CD8-positive, alpha-beta memory T cell (primary cell): ENCODE measurements at regions not wholly inside any gene's neighbourhood (a gene's known extent, or its start where the extent isn't known, plus 50 kb on each side); places are given as distances from the start of the nearest gene placed in this dataset.
"Not testable (repeated sequence)": the region's sequence is repeated elsewhere in the genome, so short reads cannot be mapped to it uniquely, and the experiment has no call there.

Source experiments
- CTCF ChIA-PET: fragments of 350-600 bp; sonication (Branson Sonifier 250); formaldehyde crosslinking; loops from one replicate; lab custom pipeline; 2021; ENCODE audit warnings: antibody characterized with exemption; lab: Charles Lee
- POLR2A ChIA-PET: fragments of 350-600 bp; sonication (Branson Sonifier 250); formaldehyde crosslinking; loops from one replicate; lab custom pipeline; 2021; ENCODE audit warnings: antibody characterized with exemption; lab: Charles Lee
- DNase-seq, 5 donors: peaks; one replicate each; pipeline versions ENCODE4 v3.0.0 to v3.0.0-alpha.2; 2020 to 2022; ENCODE audit warnings: mixed read lengths in 1 of 5
- H3K27ac ChIP-seq: one replicate; pipeline ENCODE4 v1.7.0; 2013; ENCODE audit warnings: low read depth, mild to moderate bottlenecking, low read length, moderate library complexity
- H3K27me3 ChIP-seq: 2 replicates; pipeline ENCODE4 v1.7.0; 2013; ENCODE audit warnings: low read length, mild to moderate bottlenecking; ENCODE audit not compliant: insufficient read depth, poor library complexity, severe bottlenecking
- H3K36me3 ChIP-seq: 2 replicates; pipeline ENCODE4 v1.7.0; 2013; ENCODE audit warnings: mild to moderate bottlenecking, low read length, moderate library complexity; ENCODE audit not compliant: insufficient read depth
- H3K4me1 ChIP-seq: 2 replicates; pipeline ENCODE4 v1.7.0; 2013; ENCODE audit warnings: mild to moderate bottlenecking, low read length, moderate library complexity; ENCODE audit not compliant: insufficient read depth
- H3K4me3 ChIP-seq: 2 replicates; pipeline ENCODE4 v1.7.0; 2013; ENCODE audit warnings: mild to moderate bottlenecking, low read length
- H3K9me3 ChIP-seq: 2 replicates; pipeline ENCODE4 v1.7.0; 2013; ENCODE audit warnings: mild to moderate bottlenecking, low read length
- H3K27ac Mint-ChIP-seq, 8 donors: one replicate each; pipeline ENCODE4 v1.8.0; 2020 to 2021; ENCODE audit warnings: mixed read lengths in 8 of 8, mild to moderate bottlenecking in 6 of 8, inconsistent platforms in 3 of 8, moderate library complexity in 3 of 8
- H3K27me3 Mint-ChIP-seq, 2 donors: one replicate each; pipeline ENCODE4 v1.8.0; 2020 to 2021; ENCODE audit warnings: mixed read lengths in 2 of 2, mild to moderate bottlenecking in 1 of 2, moderate library complexity in 1 of 2
- H3K36me3 Mint-ChIP-seq, 3 donors: one replicate each; pipeline ENCODE4 v1.8.0; 2020 to 2021; ENCODE audit warnings: mixed read lengths in 3 of 3, inconsistent platforms in 1 of 3, mild to moderate bottlenecking in 1 of 3
- H3K4me1 Mint-ChIP-seq, 3 donors: one replicate each; pipeline ENCODE4 v1.8.0; 2020 to 2021; ENCODE audit warnings: mixed read lengths in 3 of 3, inconsistent platforms in 1 of 3, mild to moderate bottlenecking in 1 of 3
- H3K4me3 Mint-ChIP-seq, 7 donors: one replicate each; pipeline ENCODE4 v1.8.0; 2020 to 2021; ENCODE audit warnings: mixed read lengths in 7 of 7, mild to moderate bottlenecking in 6 of 7, moderate library complexity in 4 of 7, inconsistent platforms in 2 of 7
- H3K9me3 Mint-ChIP-seq, 5 donors: one replicate each; pipeline ENCODE4 v1.8.0; 2020 to 2022; ENCODE audit warnings: mixed read lengths in 5 of 5, mild to moderate bottlenecking in 3 of 5, moderate library complexity in 2 of 5, inconsistent platforms in 1 of 5

DNA sequence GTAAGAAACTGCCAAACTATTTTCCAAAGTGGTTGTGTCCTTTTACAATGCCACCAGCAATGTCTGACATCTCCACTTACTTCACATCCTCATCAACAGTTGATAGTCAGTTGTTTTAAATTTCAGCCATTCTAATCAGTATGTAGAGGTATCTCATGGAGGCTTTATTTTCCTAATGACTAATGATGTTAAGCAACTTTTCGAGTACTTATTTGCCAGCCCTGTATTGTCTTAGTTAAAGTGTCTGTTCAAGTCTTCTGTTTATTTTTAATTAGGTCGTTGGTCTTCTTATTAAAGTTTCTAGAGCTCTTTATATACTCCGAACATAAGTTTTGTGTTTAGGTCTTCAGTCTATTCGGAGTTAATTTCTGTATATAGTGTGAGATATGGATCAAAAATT lies 54.9 kb upstream of the NBPF12 start:
- POLR2A ChIA-PET = not testable (repeated sequence)

DNA sequence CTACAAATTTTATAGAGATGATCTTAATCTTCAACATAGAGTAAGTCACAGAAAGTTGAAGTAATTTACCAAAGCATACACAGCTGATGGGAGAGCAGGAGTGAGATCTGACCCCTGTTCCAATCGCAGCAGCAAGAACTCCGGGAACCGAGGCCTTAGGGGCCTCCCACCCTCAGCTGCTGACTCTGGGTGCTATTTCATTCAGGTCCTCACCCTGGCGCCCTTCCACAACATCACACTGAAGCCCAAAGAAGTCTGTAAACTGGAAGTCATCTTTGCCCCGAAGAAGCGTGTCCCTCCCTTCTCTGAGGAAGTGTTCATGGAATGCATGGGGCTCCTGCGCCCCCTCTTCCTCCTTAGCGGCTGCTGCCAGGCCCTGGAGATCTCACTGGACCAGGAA lies 57.0 kb upstream of the NBPF12 start:
- CTCF ChIA-PET, H3K27me3 ChIP-seq, H3K9me3 Mint-ChIP-seq, H3K27ac Mint-ChIP-seq, POLR2A ChIA-PET, H3K36me3 Mint-ChIP-seq, H3K9me3 ChIP-seq, H3K4me3 Mint-ChIP-seq, H3K36me3 ChIP-seq, DNase-seq, H3K27ac ChIP-seq, H3K4me1 ChIP-seq, H3K4me3 ChIP-seq, H3K4me1 Mint-ChIP-seq, H3K27me3 Mint-ChIP-seq: not testable (repeated sequence)

More for the DNA sequence above, 54.9 kb upstream of the NBPF12 start:
- H3K4me3 ChIP-seq, H3K27ac ChIP-seq, H3K4me1 Mint-ChIP-seq, CTCF ChIA-PET, H3K9me3 ChIP-seq, H3K27me3 Mint-ChIP-seq, H3K4me3 Mint-ChIP-seq, H3K36me3 ChIP-seq, H3K36me3 Mint-ChIP-seq, H3K4me1 ChIP-seq, DNase-seq, H3K27me3 ChIP-seq, H3K27ac Mint-ChIP-seq, H3K9me3 Mint-ChIP-seq: not testable (repeated sequence)

DNA sequence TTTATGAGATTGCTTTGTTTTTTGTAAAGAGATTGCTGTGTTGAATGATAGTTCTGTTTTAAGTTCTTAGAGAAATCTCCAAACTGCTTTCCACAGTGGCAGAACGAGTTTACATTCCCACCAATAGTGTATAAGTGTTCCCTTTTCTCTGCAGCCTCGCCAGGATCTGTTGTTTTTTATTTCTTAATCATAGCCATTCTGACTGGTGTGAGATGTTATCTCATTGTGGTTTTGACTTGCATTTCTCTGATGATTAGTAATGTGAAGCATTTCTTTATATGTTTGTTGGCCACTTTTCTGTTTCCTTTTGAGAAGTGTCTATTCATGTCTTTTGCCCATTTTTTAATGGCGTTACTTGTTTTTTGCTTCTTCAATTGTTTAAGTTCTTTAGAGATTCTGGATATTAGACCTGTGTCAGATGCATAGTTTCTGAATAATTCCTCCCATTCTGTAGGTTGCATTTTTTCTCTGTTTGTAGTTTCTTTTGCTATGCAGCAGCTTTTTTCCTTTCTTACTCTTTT lies 74.3 kb upstream of the NBPF12 start:
- H3K36me3 ChIP-seq, H3K9me3 ChIP-seq, H3K36me3 Mint-ChIP-seq, POLR2A ChIA-PET, H3K27ac ChIP-seq, H3K4me3 ChIP-seq, H3K27me3 Mint-ChIP-seq, H3K9me3 Mint-ChIP-seq, H3K27ac Mint-ChIP-seq, CTCF ChIA-PET, DNase-seq, H3K4me1 ChIP-seq, H3K4me3 Mint-ChIP-seq, H3K4me1 Mint-ChIP-seq, H3K27me3 ChIP-seq: not testable (repeated sequence)

DNA sequence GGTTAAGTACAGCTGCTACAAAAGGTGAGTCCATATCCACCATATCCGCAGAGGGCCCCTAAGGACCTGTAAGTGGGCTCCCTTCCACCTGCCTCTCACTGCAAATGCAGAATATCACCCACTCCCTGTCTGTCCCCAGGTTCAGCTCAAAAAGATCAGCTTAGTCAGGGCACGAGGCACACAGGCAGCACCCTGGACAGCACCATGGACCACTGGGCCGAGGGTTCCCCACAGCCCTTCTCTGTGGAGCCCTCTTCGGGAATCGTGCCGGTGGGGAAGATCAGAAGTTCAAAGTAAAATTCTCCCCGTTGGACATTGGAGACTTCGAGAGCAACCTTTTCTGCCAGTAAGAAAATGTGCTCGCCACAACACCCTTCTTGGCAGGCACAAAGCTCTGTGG lies 85.0 kb upstream of the NBPF12 start:
- H3K9me3 ChIP-seq, CTCF ChIA-PET, H3K4me3 ChIP-seq, H3K4me3 Mint-ChIP-seq, H3K4me1 ChIP-seq, H3K36me3 Mint-ChIP-seq, H3K27me3 ChIP-seq, H3K9me3 Mint-ChIP-seq, H3K27ac ChIP-seq, H3K27me3 Mint-ChIP-seq, DNase-seq, H3K27ac Mint-ChIP-seq, H3K4me1 Mint-ChIP-seq, H3K36me3 ChIP-seq, POLR2A ChIA-PET: not testable (repeated sequence)

DNA sequence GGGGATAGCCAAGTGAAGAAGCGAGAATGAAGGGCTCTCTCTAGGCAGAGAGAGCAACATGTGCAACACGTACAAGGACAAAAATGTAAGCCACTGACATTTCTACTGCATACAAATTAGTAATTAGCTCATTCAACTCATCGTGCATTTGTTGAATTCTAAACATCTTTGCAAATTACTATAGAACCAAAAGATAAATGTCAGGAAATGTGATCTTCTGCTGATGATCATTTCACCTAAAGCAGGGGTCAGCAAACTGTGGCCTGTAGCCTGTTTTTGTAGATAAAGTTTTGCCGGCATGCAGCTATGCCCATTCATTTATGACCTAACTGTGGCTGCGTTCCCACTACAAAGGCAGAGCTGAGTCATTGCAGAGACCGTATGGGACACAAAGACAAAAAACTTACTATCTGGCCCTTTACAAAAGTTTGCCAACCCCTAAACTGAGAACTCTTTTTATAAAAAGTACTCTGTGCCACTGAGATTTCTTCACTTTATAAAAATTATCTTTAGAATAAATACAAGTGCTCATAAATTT lies 87.7 kb upstream of the NBPF12 start:
- H3K36me3 ChIP-seq, H3K27ac ChIP-seq, H3K27me3 ChIP-seq, H3K4me1 ChIP-seq, H3K9me3 Mint-ChIP-seq, H3K36me3 Mint-ChIP-seq, H3K4me1 Mint-ChIP-seq, H3K4me3 ChIP-seq, H3K27me3 Mint-ChIP-seq, H3K27ac Mint-ChIP-seq, CTCF ChIA-PET, DNase-seq, H3K4me3 Mint-ChIP-seq, H3K9me3 ChIP-seq, POLR2A ChIA-PET: not testable (repeated sequence)

DNA sequence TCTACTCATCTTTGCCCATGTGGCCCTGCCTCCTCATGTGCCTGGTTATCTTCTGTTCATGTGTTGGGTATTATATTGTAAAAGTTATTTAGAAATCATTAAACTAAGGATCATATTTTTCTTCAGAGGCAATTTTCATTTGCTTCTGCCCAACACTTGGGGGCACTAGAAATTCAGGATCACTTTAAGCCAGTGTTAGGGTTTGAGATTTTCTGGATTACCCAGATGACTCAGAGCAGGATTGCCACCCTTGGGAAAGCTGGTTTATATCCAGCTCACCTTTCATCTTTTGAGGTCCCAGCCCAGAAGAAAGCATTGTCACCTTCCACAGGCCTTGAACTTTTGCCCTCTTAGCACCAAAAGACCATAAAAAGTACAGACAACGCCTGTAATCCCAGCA lies 99.4 kb upstream of the NBPF12 start:
- H3K4me3 Mint-ChIP-seq, H3K36me3 ChIP-seq, H3K27ac Mint-ChIP-seq, H3K4me1 Mint-ChIP-seq, H3K27ac ChIP-seq, CTCF ChIA-PET, H3K27me3 Mint-ChIP-seq, DNase-seq, H3K9me3 Mint-ChIP-seq, H3K4me1 ChIP-seq, H3K9me3 ChIP-seq, H3K27me3 ChIP-seq, H3K4me3 ChIP-seq, POLR2A ChIA-PET, H3K36me3 Mint-ChIP-seq: not testable (repeated sequence)

DNA sequence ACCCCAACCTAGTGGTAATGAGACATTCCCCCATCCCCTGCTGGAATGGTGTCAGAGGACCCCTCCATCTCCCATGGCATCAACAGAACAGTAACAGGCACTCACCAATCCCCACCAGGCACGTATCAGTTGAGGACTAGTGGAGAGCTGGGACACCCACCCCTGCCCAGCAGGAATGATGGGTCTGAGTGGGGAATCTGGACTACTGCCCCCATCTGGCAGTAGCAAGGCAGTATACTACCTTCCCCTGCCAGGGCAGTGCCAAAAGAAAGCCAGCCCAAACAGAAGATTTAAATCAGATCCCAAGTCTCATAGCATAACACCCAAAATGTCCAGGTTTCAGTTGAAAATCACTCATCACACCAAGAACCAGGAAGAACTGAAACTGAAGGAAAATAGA lies 111.2 kb upstream of the NBPF12 start:
- H3K27ac Mint-ChIP-seq, H3K4me3 ChIP-seq, H3K4me1 ChIP-seq, H3K27me3 ChIP-seq, CTCF ChIA-PET, H3K36me3 ChIP-seq, H3K9me3 ChIP-seq, H3K4me3 Mint-ChIP-seq, H3K9me3 Mint-ChIP-seq, POLR2A ChIA-PET, H3K4me1 Mint-ChIP-seq, H3K27me3 Mint-ChIP-seq, DNase-seq, H3K27ac ChIP-seq, H3K36me3 Mint-ChIP-seq: not testable (repeated sequence)

DNA sequence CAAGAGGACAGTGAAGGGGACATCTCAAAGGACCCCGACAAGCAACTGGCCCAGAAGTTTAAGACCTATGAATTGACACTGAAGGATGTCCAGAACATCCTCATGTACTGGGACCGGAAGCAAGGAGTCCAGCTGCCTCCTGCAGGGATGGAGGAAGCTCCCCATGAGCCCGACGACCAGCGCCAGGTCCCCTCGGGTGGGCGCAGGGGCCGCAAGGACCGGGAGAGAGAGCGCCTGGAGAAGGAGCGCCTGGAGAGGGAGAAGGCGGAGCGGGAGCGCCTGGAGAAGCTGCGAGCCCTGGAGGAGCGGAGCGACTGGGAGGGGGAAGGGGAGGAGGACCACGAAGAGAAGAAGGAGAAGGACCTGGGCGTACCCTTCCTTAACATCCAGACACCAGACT lies 143.9 kb upstream of the NBPF12 start:
- H3K4me1 Mint-ChIP-seq, CTCF ChIA-PET, H3K9me3 Mint-ChIP-seq, H3K27ac Mint-ChIP-seq, H3K9me3 ChIP-seq, H3K4me3 ChIP-seq, H3K36me3 Mint-ChIP-seq, DNase-seq, POLR2A ChIA-PET, H3K27ac ChIP-seq, H3K36me3 ChIP-seq, H3K4me3 Mint-ChIP-seq, H3K27me3 Mint-ChIP-seq, H3K4me1 ChIP-seq, H3K27me3 ChIP-seq: not testable (repeated sequence)

DNA sequence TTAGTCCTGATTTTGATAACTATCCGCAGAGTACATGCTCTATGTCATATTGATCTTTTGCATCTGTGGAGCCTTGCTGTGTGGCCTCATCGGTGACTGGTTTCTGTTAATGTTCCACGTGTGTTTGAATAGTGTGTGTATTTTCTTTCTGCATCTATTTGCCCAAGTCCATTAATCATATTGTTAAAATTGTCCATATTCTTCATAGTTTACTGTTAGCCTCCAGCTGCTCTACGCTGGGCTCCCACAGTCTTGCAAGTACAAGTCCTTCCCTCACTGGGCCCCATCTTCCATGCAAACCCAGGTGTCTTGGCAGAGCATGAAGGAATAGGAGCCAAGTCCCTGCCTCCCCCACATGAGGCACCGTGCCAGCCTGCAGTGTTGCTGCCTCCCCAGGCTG lies 145.4 kb upstream of the NBPF12 start:
- H3K9me3 Mint-ChIP-seq, H3K36me3 Mint-ChIP-seq, H3K4me3 Mint-ChIP-seq, H3K4me1 Mint-ChIP-seq, H3K27ac ChIP-seq, CTCF ChIA-PET, H3K36me3 ChIP-seq, DNase-seq, H3K4me1 ChIP-seq, H3K27me3 Mint-ChIP-seq, H3K27me3 ChIP-seq, H3K9me3 ChIP-seq, H3K4me3 ChIP-seq, POLR2A ChIA-PET, H3K27ac Mint-ChIP-seq: not testable (repeated sequence)
